ENCODE measurements at regions not wholly inside any gene's neighbourhood (a gene's known extent, or its start where the extent isn't known, plus 50 kb on each side); places are given as distances from the start of the nearest gene placed in this dataset.

DNA sequence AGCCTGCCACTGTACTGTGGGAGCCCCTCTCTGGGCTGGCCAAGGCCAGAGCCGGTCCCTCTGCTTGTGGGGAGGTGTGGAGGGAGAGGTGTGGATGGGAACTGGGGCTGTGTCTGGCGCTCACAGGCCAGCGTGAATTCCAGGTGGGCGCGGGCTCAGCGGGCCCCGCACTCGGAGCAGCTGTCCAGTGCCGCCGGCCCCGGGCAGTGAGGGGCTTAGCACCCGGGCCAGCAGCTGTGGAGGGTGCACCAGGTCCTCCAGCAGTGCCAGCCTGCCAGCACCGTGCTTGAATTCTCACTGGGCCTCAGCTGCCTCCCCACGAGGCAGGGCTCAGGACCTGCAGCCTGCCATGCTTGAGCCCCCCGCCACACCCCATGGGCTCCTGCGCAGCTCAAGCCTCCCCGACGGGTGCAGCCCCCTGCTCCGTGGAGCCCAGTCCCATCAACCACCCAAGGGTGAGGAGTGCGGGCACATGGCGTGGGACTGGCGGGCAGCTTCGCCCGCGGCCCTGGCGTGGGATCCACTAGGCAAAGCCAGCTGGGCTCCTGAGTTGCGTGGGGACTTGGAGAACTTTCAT is 69.5 kb upstream of the ABCA12 start:
- Histone ChIP-seq H3K27me3 (ENCODE audit: control insufficient read depth, insufficient read depth, low read length) (no peaks in the 10 kb centered on the region), H3K36me3 (ENCODE audit: control insufficient read depth, low read depth, low read length) (no peaks in the 10 kb centered on the region), H3K4me1 (ENCODE audit: control insufficient read depth, low read depth, low read length) (no peaks in the 10 kb centered on the region), H3K9ac (ENCODE audit: low read length) (no peak overlapping the region), H3K4me3 (ENCODE audit: low read length) (no peak overlapping the region), H3K27ac (ENCODE audit: low read length) (no peak overlapping the region), H3K9me3 (ENCODE audit: control insufficient read depth, low read depth, low read length) (peaks cover 8% of the 10 kb centered on the region)

DNA sequence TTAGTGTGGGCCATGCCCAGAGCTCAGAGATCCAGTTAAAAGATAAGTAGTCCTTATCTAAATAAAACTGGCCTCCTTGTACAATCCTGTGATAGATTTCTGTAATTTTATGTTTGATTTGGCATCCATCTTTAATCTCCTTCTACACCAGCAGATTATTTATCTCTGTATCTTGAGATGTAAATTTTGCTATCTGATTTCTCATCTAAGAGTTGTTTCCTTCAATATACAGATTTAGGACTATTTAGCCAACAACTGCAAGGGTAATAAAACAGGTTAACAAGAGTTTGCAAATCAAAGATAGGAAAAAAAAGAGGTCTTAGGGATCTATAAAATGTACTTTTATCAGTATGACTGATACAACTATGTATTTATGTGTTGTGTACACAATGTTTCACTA is 68.6 kb upstream of the ABCA12 start:
- H3K9me3 ChIP-seq (ENCODE audit: control insufficient read depth, low read depth, low read length), result peaks cover 8% of the 10 kb centered on the region
- no peaks in the 10 kb centered on the region for H3K36me3 ChIP-seq (ENCODE audit: control insufficient read depth, low read depth, low read length)
- H3K4me3 ChIP-seq (ENCODE audit: low read length), result no peak overlapping the region
- no peaks in the 10 kb centered on the region for H3K4me1 ChIP-seq (ENCODE audit: control insufficient read depth, low read depth, low read length)
- no peaks in the 10 kb centered on the region for H3K27me3 ChIP-seq (ENCODE audit: control insufficient read depth, insufficient read depth, low read length)
- H3K9ac ChIP-seq (ENCODE audit: low read length), result no peak overlapping the region
- H3K27ac ChIP-seq (ENCODE audit: low read length), result no peak overlapping the region

DNA sequence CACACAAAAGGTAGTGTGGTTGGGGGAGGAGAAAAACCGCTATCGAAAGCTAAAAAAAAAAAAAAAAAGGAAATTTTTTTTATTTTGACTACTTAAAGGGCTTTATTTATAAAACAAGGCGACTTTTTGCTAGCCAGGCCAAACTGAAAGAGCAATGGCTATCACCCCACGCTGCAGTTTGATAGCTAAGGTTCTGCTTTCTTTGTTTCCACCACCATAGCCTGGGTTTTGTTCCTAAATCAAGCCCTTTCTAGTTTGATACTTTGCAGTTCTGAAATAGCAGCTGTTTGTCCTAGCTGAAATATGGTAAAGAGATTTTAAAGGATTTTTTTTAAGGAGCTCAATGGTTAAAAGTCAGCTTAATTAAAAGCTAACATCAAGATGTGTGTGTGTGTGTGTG is 67.4 kb upstream of the ABCA12 start:
- no peaks in the 10 kb centered on the region for H3K4me1 ChIP-seq (ENCODE audit: control insufficient read depth, low read depth, low read length)
- H3K4me3 ChIP-seq (ENCODE audit: low read length), result no peak overlapping the region
- no peak overlapping the region for H3K9ac ChIP-seq (ENCODE audit: low read length)
- H3K9me3 ChIP-seq (ENCODE audit: control insufficient read depth, low read depth, low read length), result peaks cover 6% of the 10 kb centered on the region
- H3K27ac ChIP-seq (ENCODE audit: low read length), result no peak overlapping the region
- no peaks in the 10 kb centered on the region for H3K27me3 ChIP-seq (ENCODE audit: control insufficient read depth, insufficient read depth, low read length)
- no peaks in the 10 kb centered on the region for H3K36me3 ChIP-seq (ENCODE audit: control insufficient read depth, low read depth, low read length)

DNA sequence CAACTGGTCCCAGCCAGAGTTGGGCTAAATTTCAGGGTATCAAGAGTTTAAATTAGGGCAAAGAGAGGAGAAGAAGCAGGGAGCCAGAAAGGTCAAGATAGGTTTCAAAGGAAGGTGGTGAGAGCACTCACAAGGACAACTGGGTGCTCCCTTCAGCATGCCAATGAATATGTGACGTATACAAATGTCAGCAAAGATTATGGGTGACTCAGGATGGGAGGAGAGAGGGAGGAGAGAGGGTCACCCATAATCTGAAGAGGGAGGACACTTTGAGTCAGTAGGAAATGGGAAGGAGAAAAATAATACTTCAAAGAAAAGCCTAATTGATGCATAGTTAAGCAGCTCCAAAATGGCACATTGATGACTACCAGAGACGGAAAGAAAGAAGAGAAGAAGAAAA is 53.1 kb upstream of the ABCA12 start:
- Histone ChIP-seq H3K9ac (ENCODE audit: low read length) (no peak overlapping the region), H3K27ac (ENCODE audit: low read length) (no peak overlapping the region), H3K4me3 (ENCODE audit: low read length) (no peak overlapping the region), H3K9me3 (ENCODE audit: control insufficient read depth, low read depth, low read length) (no peaks in the 10 kb centered on the region), H3K27me3 (ENCODE audit: control insufficient read depth, insufficient read depth, low read length) (no peaks in the 10 kb centered on the region), H3K36me3 (ENCODE audit: control insufficient read depth, low read depth, low read length) (no peaks in the 10 kb centered on the region), H3K4me1 (ENCODE audit: control insufficient read depth, low read depth, low read length) (no peaks in the 10 kb centered on the region)

DNA sequence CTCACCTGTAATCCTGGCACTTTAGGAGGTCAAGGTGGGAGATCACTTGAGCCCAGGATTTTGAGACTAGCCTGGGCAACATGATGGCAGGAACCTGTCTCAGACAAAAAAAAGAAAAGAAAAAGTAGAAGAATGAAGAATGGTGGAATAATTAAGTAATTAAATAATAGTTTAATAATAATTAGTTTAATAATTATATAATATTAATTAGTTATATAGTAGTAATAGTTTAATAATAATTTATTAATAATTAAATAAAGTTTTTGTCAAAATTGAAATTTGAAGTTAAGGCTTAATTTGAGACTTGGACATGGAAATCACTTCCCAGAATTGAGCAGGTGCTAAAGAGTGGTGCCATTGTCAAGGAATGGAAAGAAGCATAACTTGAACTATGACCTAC is 52.2 kb upstream of the ABCA12 start:
- H3K27ac ChIP-seq (ENCODE audit: low read length), result no peak overlapping the region
- no peaks in the 10 kb centered on the region for H3K4me1 ChIP-seq (ENCODE audit: control insufficient read depth, low read depth, low read length)
- H3K4me3 ChIP-seq (ENCODE audit: low read length), result no peak overlapping the region
- H3K36me3 ChIP-seq (ENCODE audit: control insufficient read depth, low read depth, low read length), result no peaks in the 10 kb centered on the region
- H3K27me3 ChIP-seq (ENCODE audit: control insufficient read depth, insufficient read depth, low read length), result no peaks in the 10 kb centered on the region
- no peaks in the 10 kb centered on the region for H3K9me3 ChIP-seq (ENCODE audit: control insufficient read depth, low read depth, low read length)
- no peak overlapping the region for H3K9ac ChIP-seq (ENCODE audit: low read length)

DNA sequence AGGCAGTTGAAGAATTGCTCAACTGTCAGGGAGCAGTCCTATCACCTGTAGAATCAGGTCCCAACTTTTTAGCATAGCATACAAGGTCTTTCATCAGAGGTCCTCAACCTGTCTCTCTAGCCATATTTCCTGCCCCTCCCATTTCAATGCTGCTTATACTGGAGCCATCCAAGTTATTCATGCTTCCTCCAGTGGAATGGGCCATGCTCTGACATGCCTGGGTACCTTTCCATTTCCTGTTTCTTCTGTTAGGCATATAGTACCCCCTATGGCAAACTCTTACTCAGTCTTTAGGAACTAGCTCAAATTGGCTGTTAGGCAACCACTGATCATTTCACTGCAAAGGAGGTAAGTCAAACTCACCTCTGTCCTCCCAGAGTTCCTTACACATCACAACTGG is 51.0 kb upstream of the ABCA12 start:
- Histone ChIP-seq H3K9ac (ENCODE audit: low read length) (no peak overlapping the region), H3K36me3 (ENCODE audit: control insufficient read depth, low read depth, low read length) (no peaks in the 10 kb centered on the region)

More for the DNA sequence above, 51.0 kb upstream of the ABCA12 start:
- H3K9me3 ChIP-seq (ENCODE audit: control insufficient read depth, low read depth, low read length), result no peaks in the 10 kb centered on the region
- no peaks in the 10 kb centered on the region for H3K27me3 ChIP-seq (ENCODE audit: control insufficient read depth, insufficient read depth, low read length)
- H3K4me1 ChIP-seq (ENCODE audit: control insufficient read depth, low read depth, low read length), result no peaks in the 10 kb centered on the region
- no peak overlapping the region for H3K4me3 ChIP-seq (ENCODE audit: low read length)
- no peak overlapping the region for H3K27ac ChIP-seq (ENCODE audit: low read length)

Data from iPS-18a (cell line).